Astrocyte (in vitro differentiated cells and primary cell): ENCODE measurements at regions not wholly inside any gene's neighbourhood (a gene's known extent, or its start where the extent isn't known, plus 50 kb on each side); places are given as distances from the start of the nearest gene placed in this dataset.
A peak's percentile ranks its signal among the peaks of the same experiment; 100 is the strongest.

Experiments used
- DNase-seq: peaks from one replicate; pipeline ENCODE4 v3.0.0-alpha.2; 2010; ENCODE audit warnings: low read depth
- FAIRE-seq: peaks from 2 replicates; lab custom pipeline; 2011; peaks lifted over from hg19 to GRCh38; lab: Jason Lieb, UNC
- H2AFZ ChIP-seq: 2 replicates; pipeline ENCODE4 v1.6.0; 2012; ENCODE audit warnings: low read depth, low read length, inconsistent platforms
- H3K27ac ChIP-seq: 2 replicates; pipeline ENCODE4 v1.5.1; 2011; ENCODE audit warnings: low read depth, low read length, inconsistent platforms
- H3K27me3 ChIP-seq: 2 replicates; pipeline ENCODE4 v1.6.0; 2011; ENCODE audit warnings: low read length, inconsistent platforms; ENCODE audit not compliant: insufficient read depth
- H3K36me3 ChIP-seq: 2 replicates; pipeline ENCODE4 v1.5.1; 2011; ENCODE audit warnings: low read length, inconsistent platforms; ENCODE audit not compliant: insufficient read depth
- H3K4me1 ChIP-seq: 2 replicates; pipeline ENCODE4 v1.5.1; 2011; ENCODE audit warnings: low read length, inconsistent platforms; ENCODE audit not compliant: insufficient read depth
- H3K4me2 ChIP-seq: 2 replicates; pipeline ENCODE4 v1.6.0; 2012; ENCODE audit warnings: low read length, inconsistent platforms
- H3K4me3 ChIP-seq: 2 replicates; pipeline ENCODE4 v1.5.1; 2011; ENCODE audit warnings: low read depth, mild to moderate bottlenecking, low read length, inconsistent platforms; ENCODE audit not compliant: insufficient read depth
- H3K79me2 ChIP-seq: 2 replicates; pipeline ENCODE4 v1.6.0; 2012; ENCODE audit warnings: mild to moderate bottlenecking, low read length, inconsistent platforms; ENCODE audit not compliant: insufficient read depth
- H3K9ac ChIP-seq: 2 replicates; pipeline ENCODE4 v1.6.0; 2012; ENCODE audit warnings: mild to moderate bottlenecking, low read length, inconsistent platforms
- H3K9me3 ChIP-seq: 2 replicates; pipeline ENCODE4 v1.5.1; 2012; ENCODE audit warnings: low read depth, mild to moderate bottlenecking, low read length, inconsistent platforms; ENCODE audit not compliant: insufficient read depth
- H4K20me1 ChIP-seq: 2 replicates; pipeline ENCODE4 v1.6.0; 2012; ENCODE audit warnings: low read length, inconsistent platforms; ENCODE audit not compliant: insufficient read depth
- H3K27ac Mint-ChIP-seq: one replicate; pipeline ENCODE4 v1.8.0; 2021; ENCODE audit warnings: mild to moderate bottlenecking, mixed read lengths; ENCODE audit not compliant: unreplicated experiment
- H3K27me3 Mint-ChIP-seq: one replicate; pipeline ENCODE4 v1.8.0; 2021; ENCODE audit warnings: low read depth, mixed read lengths; ENCODE audit not compliant: unreplicated experiment
- H3K36me3 Mint-ChIP-seq: one replicate; pipeline ENCODE4 v1.8.0; 2021; ENCODE audit warnings: low read depth, mixed read lengths; ENCODE audit not compliant: unreplicated experiment
- H3K4me1 Mint-ChIP-seq: one replicate; pipeline ENCODE4 v1.8.0; 2021; ENCODE audit warnings: low read depth, mixed read lengths; ENCODE audit not compliant: unreplicated experiment
- H3K4me3 Mint-ChIP-seq: one replicate; pipeline ENCODE4 v1.8.0; 2021; ENCODE audit warnings: mild to moderate bottlenecking, moderate library complexity, mixed read lengths; ENCODE audit not compliant: unreplicated experiment
- H3K9me3 Mint-ChIP-seq: one replicate; pipeline ENCODE4 v1.8.0; 2021; ENCODE audit warnings: mild to moderate bottlenecking, mixed read lengths; ENCODE audit not compliant: unreplicated experiment
- CTCF ChIP-seq: IDR thresholded peaks from 2 replicates; pipeline ENCODE4 v1.5.1; 2011; ENCODE audit warnings: low read depth, mild to moderate bottlenecking, inconsistent platforms, low read length, moderate library complexity; ENCODE audit not compliant: insufficient read depth
- EZH2 ChIP-seq: IDR thresholded peaks from 2 replicates; pipeline ENCODE4 v1.6.1; 2012; ENCODE audit warnings: mild to moderate bottlenecking, low read length, inconsistent platforms; ENCODE audit not compliant: insufficient read depth

GRCh38 chr4:187814737-187815465 lies 180.7 kb upstream of the ZFP42 start:
- H3K4me2 ChIP-seq, result peak overlapping the region; percentile 50
- Mint-ChIP-seq H3K27ac (no peak overlapping the region), H3K4me3 (no peak overlapping the region), H3K36me3 (no peaks in the 10 kb centered on the region), H3K4me1 (no peaks in the 10 kb centered on the region), H3K9me3 (no peaks in the 10 kb centered on the region), H3K27me3 (no peaks in the 10 kb centered on the region)
- H3K9me3 ChIP-seq, result no peaks in the 10 kb centered on the region
- H3K27ac ChIP-seq, result no peak overlapping the region
- H3K27me3 ChIP-seq, result no peaks in the 10 kb centered on the region
- no peak overlapping the region for H2AFZ ChIP-seq
- peak overlapping the region; percentile 44 for H3K4me3 ChIP-seq
- TF ChIP-seq EZH2 (no peak), CTCF (no peak)
- DNase-seq, result peak; percentile 1
- peak overlapping the region; percentile 39 for H3K9ac ChIP-seq
- H3K36me3 ChIP-seq, result no peaks in the 10 kb centered on the region
- no peaks in the 10 kb centered on the region for H3K4me1 ChIP-seq
- no peaks in the 10 kb centered on the region for H3K79me2 ChIP-seq
- no peak for FAIRE-seq
- no peaks in the 10 kb centered on the region for H4K20me1 ChIP-seq

GRCh38 chr4:187826725-187827124 lies 168.8 kb upstream of the ZFP42 start:
- Mint-ChIP-seq H3K4me1 (no peaks in the 10 kb centered on the region), H3K9me3 (no peaks in the 10 kb centered on the region), H3K4me3 (no peak overlapping the region), H3K36me3 (no peaks in the 10 kb centered on the region), H3K27ac (no peak overlapping the region), H3K27me3 (no peaks in the 10 kb centered on the region)
- H3K79me2 ChIP-seq, result no peaks in the 10 kb centered on the region
- DNase-seq, result no peak
- H3K36me3 ChIP-seq, result no peaks in the 10 kb centered on the region
- no peak for FAIRE-seq
- TF ChIP-seq CTCF, result no peak
- no peak for TF ChIP-seq EZH2
- H3K4me2 ChIP-seq, result no peak overlapping the region
- H2AFZ ChIP-seq, result no peak overlapping the region
- H3K4me3 ChIP-seq, result no peak overlapping the region
- H4K20me1 ChIP-seq, result no peaks in the 10 kb centered on the region
- H3K9me3 ChIP-seq, result no peaks in the 10 kb centered on the region
- H3K9ac ChIP-seq, result no peak overlapping the region
- H3K27ac ChIP-seq, result no peak overlapping the region
- H3K4me1 ChIP-seq, result no peaks in the 10 kb centered on the region
- H3K27me3 ChIP-seq, result no peaks in the 10 kb centered on the region

GRCh38 chr4:187827631-187828030 lies 167.9 kb upstream of the ZFP42 start:
- Histone ChIP-seq H4K20me1 (no peaks in the 10 kb centered on the region), H3K9ac (no peak overlapping the region), H3K79me2 (no peaks in the 10 kb centered on the region), H3K4me2 (no peak overlapping the region), H3K9me3 (no peaks in the 10 kb centered on the region), H3K27ac (no peak overlapping the region), H2AFZ (no peak overlapping the region), H3K4me3 (no peak overlapping the region), H3K36me3 (no peaks in the 10 kb centered on the region), H3K27me3 (no peaks in the 10 kb centered on the region), H3K4me1 (no peaks in the 10 kb centered on the region)
- H3K4me3 Mint-ChIP-seq, result no peak overlapping the region
- no peak for DNase-seq
- H3K36me3 Mint-ChIP-seq, result no peaks in the 10 kb centered on the region
- H3K4me1 Mint-ChIP-seq, result no peaks in the 10 kb centered on the region
- TF ChIP-seq CTCF (no peak), EZH2 (no peak)
- H3K9me3 Mint-ChIP-seq, result no peaks in the 10 kb centered on the region
- H3K27me3 Mint-ChIP-seq, result no peaks in the 10 kb centered on the region
- no peak overlapping the region for H3K27ac Mint-ChIP-seq
- no peak for FAIRE-seq
